Middle frontal gyrus (tissue), 1 donor: ENCODE measurements at regions not wholly inside any gene's neighbourhood (a gene's known extent, or its start where the extent isn't known, plus 50 kb on each side); places are given as distances from the start of the nearest gene placed in this dataset.

Experiments
- DNase-seq: peaks from one replicate; pipeline ENCODE4 v3.0.0-alpha.2; 2015; ENCODE audit warnings: low spot score; ENCODE audit errors: extremely low spot score

- no peak for DNase-seq
Measured at GRCh38 chr13:99861771-99862170, 109.8 kb downstream of the ZIC5 start.

DNA sequence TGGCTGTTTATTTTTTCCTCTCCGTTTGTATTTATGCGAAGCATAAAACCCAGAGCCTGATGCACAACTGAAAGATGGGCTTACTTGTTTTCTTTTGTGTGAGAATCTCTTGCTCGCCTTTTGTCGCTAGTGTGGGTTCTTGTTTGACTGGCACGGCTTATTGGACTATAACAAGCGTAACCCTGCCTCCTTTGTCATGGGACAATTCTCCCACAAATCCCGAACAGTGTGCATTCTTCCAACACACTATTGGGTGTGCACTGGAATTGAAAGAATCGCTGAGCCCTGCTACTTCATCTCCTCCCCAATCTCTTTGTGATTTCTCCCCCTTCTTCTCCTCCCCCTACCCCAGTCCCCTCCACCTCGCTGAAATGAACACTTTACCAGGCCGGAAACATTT lies 110.8 kb downstream of the ZIC5 start:
- DNase-seq = no peak

DNA sequence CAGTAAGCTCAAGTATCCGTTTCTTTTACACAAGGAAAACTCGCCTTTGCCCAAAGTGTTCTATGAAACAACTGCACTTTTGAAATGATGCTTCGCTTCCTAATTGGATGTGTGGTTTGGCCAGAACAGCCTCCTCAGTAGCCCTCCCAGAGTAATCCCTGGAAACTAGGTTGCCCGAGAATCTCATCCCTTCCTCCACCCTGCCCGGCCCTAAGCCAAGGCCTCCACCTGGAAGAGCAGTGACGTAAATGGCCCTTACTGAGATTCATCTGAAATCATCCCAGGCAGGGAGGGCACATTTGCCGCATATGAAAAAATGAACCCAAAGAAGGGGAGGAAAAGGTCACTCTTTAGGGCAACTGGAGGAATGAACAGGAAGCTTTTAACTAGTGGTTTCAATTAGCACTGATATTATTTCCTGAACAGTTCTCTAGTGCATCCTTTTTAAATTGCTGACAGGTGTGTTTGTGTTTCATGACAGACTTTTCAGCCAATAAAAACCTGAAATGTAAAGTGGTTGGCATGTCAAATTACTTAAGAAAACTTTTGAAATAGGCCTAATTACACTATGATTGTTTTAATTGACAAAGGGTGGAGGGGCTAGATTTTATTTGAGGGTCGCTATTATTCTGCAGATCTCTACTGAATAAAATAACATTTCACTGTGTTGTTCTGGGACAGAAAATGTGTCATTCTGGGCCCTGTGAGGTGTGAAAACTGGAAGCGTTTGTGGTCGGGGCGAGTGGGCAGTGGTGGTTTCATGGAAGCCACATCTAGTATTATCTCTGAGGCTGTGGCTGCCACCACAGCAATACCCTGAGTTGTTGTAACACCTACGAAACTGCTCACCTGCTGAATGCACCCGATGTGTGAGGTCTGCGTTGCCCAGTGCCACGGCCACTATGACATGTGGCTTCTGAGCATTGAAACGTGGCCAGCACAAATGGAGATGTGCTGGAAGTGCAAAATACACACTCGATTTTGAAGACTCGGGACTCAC lies 112.1 kb downstream of the ZIC5 start:
- DNase-seq = no peak

- no peak for DNase-seq
Measured at GRCh38 chr13:99857738-99858137, 113.8 kb downstream of the ZIC5 start.

- DNase-seq = no peak
Measured at GRCh38 chr13:99855526-99856420, 115.8 kb downstream of the ZIC5 start.

- DNase-seq = no peak
Measured at GRCh38 chr13:99854366-99854765, 117.2 kb downstream of the ZIC5 start.

DNA sequence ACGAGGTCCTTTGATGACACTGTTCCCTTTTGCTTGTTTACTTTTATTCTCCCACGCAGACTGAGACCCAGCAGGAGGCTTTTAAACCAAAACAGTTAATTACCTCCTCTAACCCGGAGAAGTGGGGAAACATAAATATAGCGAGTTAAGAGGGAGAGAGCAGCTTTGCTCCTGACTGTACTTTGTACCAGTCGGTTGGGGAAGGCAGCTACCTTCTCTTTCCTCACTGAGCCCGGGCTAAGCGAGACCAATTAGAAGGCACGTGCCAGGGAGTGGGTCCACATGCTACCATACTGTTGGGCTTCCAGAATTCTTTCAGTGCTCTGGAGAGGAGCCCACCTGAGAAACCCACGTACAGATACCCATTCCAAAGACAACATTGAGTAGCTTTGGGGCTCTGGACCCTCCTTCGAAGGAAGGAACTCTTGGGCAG lies 124.2 kb downstream of the ZIC5 start:
- DNase-seq = no peak

- no peak for DNase-seq
Measured at GRCh38 chr13:99845161-99845874, 126.2 kb downstream of the ZIC5 start.

GRCh38 chr13:99844421-99844820 lies 127.1 kb downstream of the ZIC5 start:
- no peak for DNase-seq

GRCh38 chr13:99843872-99844271 lies 127.7 kb downstream of the ZIC5 start:
- DNase-seq = no peak

DNA sequence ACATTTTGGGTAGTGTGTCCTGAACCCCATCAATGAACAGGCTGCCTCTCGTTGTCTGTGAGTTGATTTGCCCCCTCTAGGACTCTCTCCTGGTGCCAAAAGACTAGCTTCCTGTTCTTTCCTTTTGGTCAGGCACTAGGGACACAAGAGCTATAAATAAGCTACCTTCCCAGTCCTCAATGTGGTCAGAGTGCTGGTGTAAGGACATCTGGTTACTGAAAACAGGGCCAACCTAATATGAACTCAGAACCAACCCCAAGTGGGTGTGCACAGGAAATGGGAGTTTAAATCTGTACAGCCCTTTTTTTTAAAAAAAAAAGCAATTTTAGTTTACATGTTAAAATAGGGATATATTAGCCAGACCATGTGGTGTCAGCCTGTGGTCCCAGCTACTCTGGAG lies 129.2 kb downstream of the ZIC5 start:
- no peak for DNase-seq

GRCh38 chr13:99836291-99836690 lies 135.3 kb downstream of the ZIC5 start:
- DNase-seq = no peak

- DNase-seq = no peak
Measured at GRCh38 chr13:99835442-99835841, 136.1 kb downstream of the ZIC5 start.

DNA sequence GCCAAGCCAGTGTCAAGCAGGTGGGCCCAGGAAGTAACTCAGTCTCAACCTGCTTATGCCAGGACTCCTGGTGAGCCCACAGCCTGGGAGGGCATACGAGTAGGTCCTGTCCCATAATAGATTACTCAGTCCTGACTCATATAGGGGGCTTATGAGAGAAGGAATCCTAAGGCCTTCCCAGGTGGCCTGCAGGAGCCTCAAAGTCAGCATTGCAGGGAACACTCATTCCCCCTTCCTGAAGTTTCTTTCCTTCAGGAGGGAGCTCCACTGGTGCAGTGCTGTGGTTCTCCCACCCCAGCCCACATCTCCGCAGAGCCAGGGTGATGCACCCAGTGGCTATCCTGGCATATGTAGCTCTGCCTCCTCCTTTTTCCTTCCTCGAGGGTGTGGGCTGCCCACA lies 137.3 kb downstream of the ZIC5 start:
- no peak for DNase-seq

DNA sequence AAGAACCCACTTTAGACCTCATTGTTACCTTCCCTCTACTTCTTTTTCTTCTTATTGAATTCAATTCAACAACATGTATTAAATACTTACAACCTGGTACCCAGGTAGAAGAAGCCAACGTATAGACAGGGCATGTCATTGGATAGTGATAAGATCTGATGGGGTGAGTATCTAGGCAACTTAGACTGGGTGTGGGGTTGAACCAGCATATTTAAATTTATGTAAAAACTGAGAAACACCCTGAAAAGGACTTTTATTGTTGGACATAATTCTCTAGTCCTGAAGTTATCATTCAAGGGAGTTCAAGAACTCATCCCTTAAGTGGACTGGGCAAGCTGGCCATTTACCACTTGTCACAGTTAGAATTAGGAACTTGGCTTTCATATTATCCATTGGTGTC lies 139.2 kb downstream of the ZIC5 start:
- DNase-seq = no peak

- DNase-seq = no peak
Measured at GRCh38 chr13:99830931-99831330, 140.6 kb downstream of the ZIC5 start.

DNA sequence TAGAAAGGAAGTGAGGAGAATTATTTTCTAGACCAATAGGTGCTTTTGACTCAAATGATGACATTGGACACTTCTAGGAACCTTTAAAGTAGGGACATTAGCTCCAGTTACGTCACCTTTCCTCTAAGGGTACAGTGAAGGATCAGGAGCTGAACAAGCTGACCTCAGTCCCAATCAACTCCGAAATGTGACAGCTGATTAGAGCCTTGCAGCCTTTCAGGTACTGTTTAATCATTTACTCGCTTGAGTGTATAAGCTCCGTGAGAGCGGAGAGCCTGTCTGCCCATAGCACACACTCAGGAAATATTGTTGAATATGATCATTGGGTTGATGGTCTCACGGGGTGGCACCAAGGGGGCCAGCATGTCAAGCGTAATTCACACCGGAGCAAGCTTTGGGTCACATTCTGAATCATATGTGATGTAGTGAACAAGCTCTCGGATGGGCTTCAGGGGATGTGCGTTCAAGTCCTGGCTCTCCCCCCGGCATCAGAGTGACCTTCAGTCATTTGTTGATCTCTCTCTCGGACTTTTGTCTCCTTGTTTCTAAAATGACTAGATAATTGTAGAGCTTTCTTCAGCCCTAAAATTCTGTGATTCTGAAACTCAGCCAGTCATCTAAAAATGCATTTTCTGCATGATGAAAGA lies 141.9 kb downstream of the ZIC5 start:
- no peak for DNase-seq

GRCh38 chr13:99829161-99829560 lies 142.4 kb downstream of the ZIC5 start:
- no peak for DNase-seq

DNA sequence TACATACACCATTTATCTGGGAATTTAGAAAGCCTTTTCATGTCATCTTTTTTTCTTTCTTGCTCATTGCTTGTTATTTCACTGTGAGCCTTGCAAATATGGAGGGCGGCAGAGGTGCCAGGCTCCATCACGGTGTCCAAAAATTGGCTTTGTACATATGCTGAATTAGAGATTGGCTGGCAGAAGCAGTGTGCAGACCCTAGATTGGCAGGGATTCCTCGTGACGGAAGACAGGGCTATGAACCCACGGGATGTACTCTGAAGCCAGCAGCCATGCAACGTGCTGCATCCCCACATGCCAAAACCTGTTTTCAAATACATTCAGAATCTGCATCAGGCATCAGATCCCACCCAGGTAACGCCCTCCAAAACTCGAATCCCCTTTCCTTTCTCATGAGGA lies 142.8 kb downstream of the ZIC5 start:
- DNase-seq = no peak

- DNase-seq = no peak
Measured at GRCh38 chr13:99828123-99828522, 143.4 kb downstream of the ZIC5 start.
